Activated CD4-positive, alpha-beta T cell treated with anti-CD3 and anti-CD28 coated beads for 36 hours (primary cell): ENCODE measurements at regions not wholly inside any gene's neighbourhood (a gene's known extent, or its start where the extent isn't known, plus 50 kb on each side); places are given as distances from the start of the nearest gene placed in this dataset.

ENCODE experiments used
- ATAC-seq: fragments of 200-7000 bp; cut with Tn5 transposase; one replicate; pipeline ENCODE4 v1.10.0; 2021; ENCODE audit warnings: mild to moderate bottlenecking, moderate library complexity
- CTCF ChIA-PET: fragments of 350-600 bp; sonication (Branson Sonifier 250); formaldehyde crosslinking; loops from one replicate; lab custom pipeline; 2021; ENCODE audit warnings: antibody characterized with exemption; lab: Charles Lee
- POLR2A ChIA-PET: fragments of 350-600 bp; sonication (Branson Sonifier 250); formaldehyde crosslinking; loops from one replicate; lab custom pipeline; 2021; ENCODE audit warnings: antibody characterized with exemption, inconsistent platforms; lab: Charles Lee
- DNase-seq: peaks from one replicate; pipeline ENCODE4 v3.0.0-alpha.2; 2020
- H3K27ac Mint-ChIP-seq: one replicate; pipeline ENCODE4 v1.8.0; 2021; ENCODE audit warnings: mixed read lengths
- H3K27me3 Mint-ChIP-seq: one replicate; pipeline ENCODE4 v1.8.0; 2021; ENCODE audit warnings: mixed read lengths
- H3K36me3 Mint-ChIP-seq: one replicate; pipeline ENCODE4 v1.8.0; 2021; ENCODE audit warnings: low read depth, mixed read lengths
- H3K4me1 Mint-ChIP-seq: one replicate; pipeline ENCODE4 v1.8.0; 2021; ENCODE audit warnings: mixed read lengths
- H3K4me3 Mint-ChIP-seq: one replicate; pipeline ENCODE4 v1.8.0; 2021; ENCODE audit warnings: mild to moderate bottlenecking, moderate library complexity, mixed read lengths
- H3K9me3 Mint-ChIP-seq: one replicate; pipeline ENCODE4 v1.8.0; 2021; ENCODE audit warnings: low read depth, mixed read lengths
- intact Hi-C, 2 experiments: fragments of 100-400 bp; cut with DNase I in 1 of 2; cut with micrococcal nuclease in 1 of 2; formaldehyde crosslinking; loops; one replicate each; pipeline versions ENCODE4 v1.14.2 to v1.15.1; 2022 to 2024; cut with DNase I, micrococcal nuclease

GRCh38 chr2:125852364-125852763, 803.6 kb upstream of the GYPC start:
- no peak overlapping the region for H3K4me3 Mint-ChIP-seq
- ATAC-seq (no peak), DNase-seq (no peak)
- H3K27me3 Mint-ChIP-seq = no peaks in the 10 kb centered on the region
- ChIA-PET POLR2A (no interaction called here), CTCF (no interaction called here)
- intact Hi-C loops = no loop called here
- no peak overlapping the region for H3K27ac Mint-ChIP-seq
- H3K4me1 Mint-ChIP-seq = no peaks in the 10 kb centered on the region
- no peaks in the 10 kb centered on the region for H3K36me3 Mint-ChIP-seq
- peaks cover 9% of the 10 kb centered on the region for H3K9me3 Mint-ChIP-seq

- no peaks in the 10 kb centered on the region for H3K27me3 Mint-ChIP-seq
- DNase-seq (no peak), ATAC-seq (no peak)
- peaks cover 5% of the 10 kb centered on the region for H3K9me3 Mint-ChIP-seq
- no peaks in the 10 kb centered on the region for H3K36me3 Mint-ChIP-seq
- H3K4me1 Mint-ChIP-seq = no peaks in the 10 kb centered on the region
- ChIA-PET CTCF (interaction anchor here (0.6 kb wide), 1 partner anchor 32 kb away, joined by 3 read pairs; no protein-coding TSS in a partner anchor), POLR2A (no interaction called here)
- no peak overlapping the region for H3K27ac Mint-ChIP-seq
- intact Hi-C loops = no loop called here
- H3K4me3 Mint-ChIP-seq = no peak overlapping the region
Measured at GRCh38 chr2:125853626-125854025, 802.3 kb upstream of the GYPC start.

GRCh38 chr2:125855204-125855603, 800.8 kb upstream of the GYPC start:
- no peak overlapping the region for H3K4me3 Mint-ChIP-seq
- H3K27ac Mint-ChIP-seq = no peak overlapping the region
- ChIA-PET CTCF (no interaction called here), POLR2A (no interaction called here)
- peaks cover 3% of the 10 kb centered on the region for H3K9me3 Mint-ChIP-seq
- intact Hi-C loops = no loop called here
- DNase-seq = no peak
- no peak for ATAC-seq
- H3K27me3 Mint-ChIP-seq = no peaks in the 10 kb centered on the region
- H3K36me3 Mint-ChIP-seq = no peaks in the 10 kb centered on the region
- H3K4me1 Mint-ChIP-seq = no peaks in the 10 kb centered on the region

GRCh38 chr2:125857971-125858794, 797.8 kb upstream of the GYPC start:
- Mint-ChIP-seq H3K4me1 (no peaks in the 10 kb centered on the region), H3K27ac (no peak overlapping the region), H3K9me3 (peaks cover 3% of the 10 kb centered on the region), H3K27me3 (no peaks in the 10 kb centered on the region), H3K4me3 (no peak overlapping the region), H3K36me3 (no peaks in the 10 kb centered on the region)
- no peak for DNase-seq
- no peak for ATAC-seq
- intact Hi-C loops = no loop called here
- ChIA-PET CTCF (no interaction called here), POLR2A (no interaction called here)

GRCh38 chr2:125861461-125861860, 794.5 kb upstream of the GYPC start:
- ChIA-PET POLR2A (no interaction called here), CTCF (no interaction called here)
- intact Hi-C loops = no loop called here
- no peaks in the 10 kb centered on the region for H3K27me3 Mint-ChIP-seq
- ATAC-seq = no peak
- no peaks in the 10 kb centered on the region for H3K9me3 Mint-ChIP-seq
- DNase-seq = no peak
- no peak overlapping the region for H3K4me3 Mint-ChIP-seq
- H3K36me3 Mint-ChIP-seq = no peaks in the 10 kb centered on the region
- no peak overlapping the region for H3K27ac Mint-ChIP-seq
- H3K4me1 Mint-ChIP-seq = no peaks in the 10 kb centered on the region

- ChIA-PET CTCF (no interaction called here), POLR2A (no interaction called here)
- intact Hi-C loops = no loop called here
- DNase-seq (no peak), ATAC-seq (no peak)
- peaks cover 8% of the 10 kb centered on the region for H3K9me3 Mint-ChIP-seq
- H3K4me3 Mint-ChIP-seq = no peak overlapping the region
- no peak overlapping the region for H3K27ac Mint-ChIP-seq
- no peaks in the 10 kb centered on the region for H3K36me3 Mint-ChIP-seq
- H3K4me1 Mint-ChIP-seq = no peaks in the 10 kb centered on the region
- H3K27me3 Mint-ChIP-seq = no peaks in the 10 kb centered on the region
Measured at GRCh38 chr2:125867908-125868307, 788.0 kb upstream of the GYPC start.

GRCh38 chr2:125870264-125870663, 785.7 kb upstream of the GYPC start:
- H3K27ac Mint-ChIP-seq = no peak overlapping the region
- no peaks in the 10 kb centered on the region for H3K36me3 Mint-ChIP-seq
- DNase-seq = no peak
- intact Hi-C loops = no loop called here
- CTCF ChIA-PET = no interaction called here
- no peak for ATAC-seq
- no peak overlapping the region for H3K4me3 Mint-ChIP-seq
- H3K27me3 Mint-ChIP-seq = no peaks in the 10 kb centered on the region
- H3K9me3 Mint-ChIP-seq = peaks cover 8% of the 10 kb centered on the region
- POLR2A ChIA-PET = no interaction called here
- no peaks in the 10 kb centered on the region for H3K4me1 Mint-ChIP-seq

- peaks cover 8% of the 10 kb centered on the region for H3K9me3 Mint-ChIP-seq
- H3K36me3 Mint-ChIP-seq = no peaks in the 10 kb centered on the region
- ChIA-PET POLR2A (no interaction called here), CTCF (no interaction called here)
- no peak overlapping the region for H3K27ac Mint-ChIP-seq
- no peak for DNase-seq
- H3K4me3 Mint-ChIP-seq = no peak overlapping the region
- intact Hi-C loops = no loop called here
- no peaks in the 10 kb centered on the region for H3K4me1 Mint-ChIP-seq
- no peak for ATAC-seq
- H3K27me3 Mint-ChIP-seq = no peaks in the 10 kb centered on the region
Measured at GRCh38 chr2:125870746-125871145, 785.2 kb upstream of the GYPC start.

- H3K27ac Mint-ChIP-seq = no peak overlapping the region
- ATAC-seq (no peak), DNase-seq (no peak)
- intact Hi-C loops = no loop called here
- H3K27me3 Mint-ChIP-seq = no peaks in the 10 kb centered on the region
- H3K9me3 Mint-ChIP-seq = peaks cover 8% of the 10 kb centered on the region
- POLR2A ChIA-PET = no interaction called here
- no peaks in the 10 kb centered on the region for H3K4me1 Mint-ChIP-seq
- no peaks in the 10 kb centered on the region for H3K36me3 Mint-ChIP-seq
- no peak overlapping the region for H3K4me3 Mint-ChIP-seq
- CTCF ChIA-PET = no interaction called here
Measured at GRCh38 chr2:125874564-125874963, 781.4 kb upstream of the GYPC start.

GRCh38 chr2:125885340-125885739, 770.6 kb upstream of the GYPC start:
- Mint-ChIP-seq H3K36me3 (no peaks in the 10 kb centered on the region), H3K27ac (no peak overlapping the region), H3K27me3 (no peaks in the 10 kb centered on the region), H3K9me3 (peaks cover 9% of the 10 kb centered on the region), H3K4me3 (no peak overlapping the region), H3K4me1 (no peaks in the 10 kb centered on the region)
- CTCF ChIA-PET = no interaction called here
- ATAC-seq (no peak), DNase-seq (no peak)
- intact Hi-C loops = no loop called here
- POLR2A ChIA-PET = no interaction called here

- H3K4me3 Mint-ChIP-seq = no peak overlapping the region
- no peak overlapping the region for H3K27ac Mint-ChIP-seq
- POLR2A ChIA-PET = no interaction called here
- ATAC-seq (no peak), DNase-seq (no peak)
- no peaks in the 10 kb centered on the region for H3K4me1 Mint-ChIP-seq
- H3K27me3 Mint-ChIP-seq = no peaks in the 10 kb centered on the region
- CTCF ChIA-PET = interaction anchor here (0.6 kb wide), 1 partner anchor 32 kb away, joined by 3 read pairs; no protein-coding TSS in a partner anchor
- peaks cover 9% of the 10 kb centered on the region for H3K9me3 Mint-ChIP-seq
- intact Hi-C loops = no loop called here
- no peaks in the 10 kb centered on the region for H3K36me3 Mint-ChIP-seq
Measured at GRCh38 chr2:125886153-125886552, 769.8 kb upstream of the GYPC start.

GRCh38 chr2:125901278-125901677, 754.7 kb upstream of the GYPC start:
- H3K9me3 Mint-ChIP-seq = peaks cover 26% of the 10 kb centered on the region
- H3K4me1 Mint-ChIP-seq = no peaks in the 10 kb centered on the region
- H3K4me3 Mint-ChIP-seq = no peak overlapping the region
- intact Hi-C loops = no loop called here
- no peak for DNase-seq
- ChIA-PET POLR2A (no interaction called here), CTCF (no interaction called here)
- no peak overlapping the region for H3K27ac Mint-ChIP-seq
- no peak for ATAC-seq
- no peaks in the 10 kb centered on the region for H3K27me3 Mint-ChIP-seq
- no peaks in the 10 kb centered on the region for H3K36me3 Mint-ChIP-seq
